BLaER1 treated with 17β-estradiol and CSF1 and Interleukin-3, amounts not matched to agents 10 nM and 100 nM (cell line): ENCODE measurements at regions not wholly inside any gene's neighbourhood (a gene's known extent, or its start where the extent isn't known, plus 50 kb on each side); places are given as distances from the start of the nearest gene placed in this dataset.
A peak's percentile ranks its signal among the peaks of the same experiment; 100 is the strongest.
"Not testable (repeated sequence)": the region's sequence is repeated elsewhere in the genome, so short reads cannot be mapped to it uniquely, and the experiment has no call there.

ENCODE experiments used
- H3K27ac ChIP-seq, 11 experiments: shearing (Covaris generic); formaldehyde crosslinking; 2 replicates each; pipeline ENCODE4 v1.8.1; 2022
- H3K27me3 ChIP-seq, 11 experiments: shearing (Covaris generic); formaldehyde crosslinking; 2 replicates each; pipeline ENCODE4 v1.8.1; 2022
- H3K36me3 ChIP-seq, 11 experiments: shearing (Covaris generic); formaldehyde crosslinking; 2 replicates each; pipeline ENCODE4 v1.8.1; 2022
- H3K4me1 ChIP-seq, 10 experiments: shearing (Covaris generic); formaldehyde crosslinking; 2 replicates each; pipeline ENCODE4 v1.8.1; 2022
- H3K4me2 ChIP-seq, 11 experiments: shearing (Covaris generic); formaldehyde crosslinking; 2 replicates each; pipeline ENCODE4 v1.8.1; 2022
- H3K4me3 ChIP-seq, 10 experiments: shearing (Covaris generic); formaldehyde crosslinking; 2 replicates each; pipeline ENCODE4 v1.8.1; 2022
- H3K9ac ChIP-seq, 11 experiments: shearing (Covaris generic); formaldehyde crosslinking; 2 replicates each; pipeline ENCODE4 v1.8.1; 2022
- H3K9me3 ChIP-seq, 11 experiments: shearing (Covaris generic); formaldehyde crosslinking; replicated peaks in 1 of 11; 2 replicates each; pipeline ENCODE4 v1.8.1; 2022
- H4K20me1 ChIP-seq, 11 experiments: shearing (Covaris generic); formaldehyde crosslinking; 2 replicates each; pipeline ENCODE4 v1.8.1; 2022
- Cebpa-rat ChIP-seq, 11 experiments: shearing (Covaris generic); IDR thresholded peaks; 2 replicates each; pipeline ENCODE4 v1.8.1; 2022

DNA sequence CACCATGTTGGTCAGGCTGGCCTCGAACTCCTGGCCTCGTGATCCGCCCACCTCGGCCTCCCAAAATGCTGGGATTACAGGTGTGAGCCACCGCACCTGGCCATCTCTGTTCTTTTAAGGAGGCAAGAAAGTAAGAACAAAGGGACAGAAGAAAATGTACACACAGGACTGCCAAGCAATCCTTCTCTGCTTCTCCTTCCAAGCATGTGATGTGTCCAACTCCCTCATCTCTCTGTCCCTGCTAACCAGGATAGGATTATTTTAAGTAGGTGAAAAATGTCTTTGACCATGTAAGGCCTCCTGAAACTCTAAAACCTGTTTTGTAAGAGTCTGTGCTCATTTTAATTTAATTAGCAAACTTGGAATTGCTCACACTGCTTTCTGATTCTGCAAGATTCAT lies 89.3 kb upstream of the ATL2 start:
- H4K20me1 ChIP-seq = no peaks in the 10 kb centered on the region
- H3K36me3 ChIP-seq = no peaks in the 10 kb centered on the region
- H3K4me2 ChIP-seq = no peak overlapping the region
- H3K9ac ChIP-seq = no peak overlapping the region
- H3K27ac ChIP-seq = no peak overlapping the region
- H3K9me3 ChIP-seq = no peaks in the 10 kb centered on the region
- peaks cover 0 to 4% (median 0%) of the 10 kb centered on the region in 10 experiments; a peak in 2 of 20 replicates for H3K4me1 ChIP-seq
- no peak for TF ChIP-seq Cebpa-rat (IDR thresholded peaks at IDR 0.05)
- no peak overlapping the region for H3K4me3 ChIP-seq
- H3K27me3 ChIP-seq = no peaks in the 10 kb centered on the region

DNA sequence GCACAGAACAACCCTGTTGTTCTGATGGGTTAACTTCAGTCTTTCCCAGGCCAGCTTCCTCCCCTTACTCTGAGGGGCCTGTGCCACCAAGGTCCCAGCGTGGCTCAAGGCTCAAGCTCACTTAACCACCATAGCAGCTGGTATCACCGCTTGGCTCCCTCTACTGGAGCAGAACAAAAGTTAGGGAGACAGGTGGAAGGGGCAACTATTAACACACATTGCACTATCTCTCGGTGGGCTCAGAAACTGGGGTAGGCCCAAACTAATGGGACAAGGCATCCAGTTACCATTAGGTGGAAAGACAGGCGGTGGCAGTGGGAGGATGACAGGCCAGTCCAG lies 88.7 kb upstream of the ATL2 start:
- Histone ChIP-seq H3K36me3 (no peaks in the 10 kb centered on the region), H3K27ac (no peak overlapping the region), H3K9ac (no peak overlapping the region), H3K27me3 (no peaks in the 10 kb centered on the region), H3K4me1 (peaks cover 0 to 4% (median 0%) of the 10 kb centered on the region in 10 experiments; a peak in 2 of 20 replicates), H3K4me2 (no peak overlapping the region), H3K4me3 (no peak overlapping the region), H3K9me3 (no peaks in the 10 kb centered on the region), H4K20me1 (no peaks in the 10 kb centered on the region)
- TF ChIP-seq Cebpa-rat (IDR thresholded peaks at IDR 0.05) = no peak

DNA sequence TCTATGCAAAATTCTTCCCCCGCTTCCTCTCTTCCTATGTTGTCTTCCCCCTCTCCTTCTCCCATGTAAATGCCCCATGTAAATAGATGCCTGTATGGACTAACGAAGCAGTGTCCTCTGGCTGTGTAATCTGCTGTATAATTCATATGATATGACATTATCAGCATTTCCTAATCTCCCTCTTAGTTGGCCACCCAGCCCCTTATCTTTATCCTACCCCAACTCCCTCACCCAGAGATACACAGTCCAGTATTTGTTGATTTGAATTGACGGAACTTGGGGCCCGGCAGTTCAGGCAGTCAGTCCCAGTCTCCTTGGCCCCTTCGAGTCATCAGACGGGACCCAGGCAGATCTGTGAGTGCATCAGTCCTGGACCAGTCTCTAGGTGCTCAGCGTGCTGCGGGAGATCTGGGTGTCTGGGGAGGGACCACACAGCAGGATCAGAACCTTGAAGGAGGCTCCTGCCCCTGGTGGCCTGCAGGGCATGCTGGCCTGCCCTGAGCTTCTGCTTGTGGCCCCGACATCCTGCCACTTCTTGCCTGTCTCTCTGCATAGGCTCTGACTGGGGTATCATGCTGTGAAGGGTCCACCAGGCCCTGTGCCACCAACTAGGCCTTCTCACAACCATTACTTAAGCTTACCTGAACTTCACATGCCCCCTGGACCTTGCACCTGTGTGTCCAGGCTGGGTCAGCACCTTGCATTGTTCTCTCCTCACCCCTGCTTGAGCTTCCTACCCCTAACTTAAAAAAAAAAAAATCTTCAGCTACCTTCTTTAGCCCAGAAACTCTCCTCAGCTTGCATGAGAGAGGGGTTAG lies 88.1 kb upstream of the ATL2 start:
- Histone ChIP-seq H3K27me3 (no peaks in the 10 kb centered on the region), H3K9ac (0 out of 22 replicates have a peak overlapping the region, but pooled peaks of 1 of the 11 experiments have one; percentile 6), H4K20me1 (no peaks in the 10 kb centered on the region), H3K4me3 (no peak overlapping the region), H3K4me2 (no peak overlapping the region), H3K36me3 (no peaks in the 10 kb centered on the region), H3K4me1 (peaks cover 0 to 4% (median 0%) of the 10 kb centered on the region in 10 experiments; a peak in 2 of 20 replicates), H3K27ac (no peak overlapping the region), H3K9me3 (no peaks in the 10 kb centered on the region)
- TF ChIP-seq Cebpa-rat (IDR thresholded peaks at IDR 0.05) = no peak

- Histone ChIP-seq H3K36me3 (no peaks in the 10 kb centered on the region), H3K27me3 (no peaks in the 10 kb centered on the region), H3K4me1 (peaks cover 0 to 4% (median 0%) of the 10 kb centered on the region in 10 experiments; a peak in 2 of 20 replicates), H3K27ac (no peak overlapping the region), H3K9ac (no peak overlapping the region), H4K20me1 (no peaks in the 10 kb centered on the region), H3K9me3 (no peaks in the 10 kb centered on the region), H3K4me3 (no peak overlapping the region), H3K4me2 (no peak overlapping the region)
- TF ChIP-seq Cebpa-rat (IDR thresholded peaks at IDR 0.05) = no peak
These were observed 86.7 kb upstream of the ATL2 start for GRCh38 chr2:38463752-38464151.

GRCh38 chr2:38462121-38462661 lies 85.1 kb upstream of the ATL2 start:
- H3K9me3 ChIP-seq = no peaks in the 10 kb centered on the region
- no peaks in the 10 kb centered on the region for H3K36me3 ChIP-seq
- no peak for TF ChIP-seq Cebpa-rat (IDR thresholded peaks at IDR 0.05)
- no peak overlapping the region for H3K27ac ChIP-seq
- H4K20me1 ChIP-seq = no peaks in the 10 kb centered on the region
- H3K4me3 ChIP-seq = no peak overlapping the region
- H3K4me1 ChIP-seq = peaks cover 0 to 4% (median 0%) of the 10 kb centered on the region in 10 experiments; a peak in 2 of 20 replicates
- H3K4me2 ChIP-seq = no peak overlapping the region
- H3K27me3 ChIP-seq = no peaks in the 10 kb centered on the region
- H3K9ac ChIP-seq = no peak overlapping the region

DNA sequence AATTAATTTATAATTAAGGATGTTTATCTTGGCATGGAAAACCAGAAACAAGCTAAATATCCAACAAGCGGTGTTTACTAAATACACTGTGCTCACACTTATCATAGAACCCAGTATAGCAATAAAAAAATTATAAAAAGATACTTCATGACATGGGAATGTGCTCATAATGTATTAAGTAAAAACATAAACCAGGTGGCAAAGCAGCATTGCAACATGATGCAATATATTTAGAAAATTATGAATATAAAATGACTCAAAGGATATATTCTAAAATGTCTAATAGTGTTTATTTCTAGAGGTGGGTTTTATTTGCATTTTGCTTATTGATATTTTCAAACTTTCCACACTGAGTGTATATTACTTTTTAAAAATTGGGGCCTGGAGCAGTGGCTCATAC lies 84.4 kb upstream of the ATL2 start:
- Histone ChIP-seq H3K4me3 (no peak overlapping the region), H3K27me3 (no peaks in the 10 kb centered on the region), H3K9me3 (no peaks in the 10 kb centered on the region), H3K4me1 (peaks cover 0 to 4% (median 0%) of the 10 kb centered on the region in 10 experiments; a peak in 2 of 20 replicates), H3K36me3 (no peaks in the 10 kb centered on the region), H3K27ac (no peak overlapping the region), H4K20me1 (no peaks in the 10 kb centered on the region), H3K4me2 (no peak overlapping the region), H3K9ac (no peak overlapping the region)
- TF ChIP-seq Cebpa-rat (IDR thresholded peaks at IDR 0.05) = no peak

GRCh38 chr2:38460313-38460712 lies 83.2 kb upstream of the ATL2 start:
- Histone ChIP-seq H3K36me3 (no peaks in the 10 kb centered on the region), H3K27ac (no peak overlapping the region), H3K4me1 (peaks cover 0 to under 1% (median 0%) of the 10 kb centered on the region in 10 experiments; a peak in 1 of 20 replicates), H3K4me2 (no peak overlapping the region), H4K20me1 (no peaks in the 10 kb centered on the region), H3K4me3 (no peak overlapping the region), H3K9me3 (no peaks in the 10 kb centered on the region), H3K27me3 (no peaks in the 10 kb centered on the region), H3K9ac (no peak overlapping the region)
- no peak for TF ChIP-seq Cebpa-rat (IDR thresholded peaks at IDR 0.05)

- Histone ChIP-seq H3K4me2 (no peak overlapping the region), H3K9ac (no peak overlapping the region), H3K27ac (no peak overlapping the region), H3K36me3 (no peaks in the 10 kb centered on the region), H3K4me1 (no peaks in the 10 kb centered on the region), H3K4me3 (no peak overlapping the region), H4K20me1 (no peaks in the 10 kb centered on the region), H3K9me3 (no peaks in the 10 kb centered on the region), H3K27me3 (no peaks in the 10 kb centered on the region)
- TF ChIP-seq Cebpa-rat (IDR thresholded peaks at IDR 0.05) = no peak
These were observed 77.0 kb upstream of the ATL2 start for GRCh38 chr2:38454081-38454480.

DNA sequence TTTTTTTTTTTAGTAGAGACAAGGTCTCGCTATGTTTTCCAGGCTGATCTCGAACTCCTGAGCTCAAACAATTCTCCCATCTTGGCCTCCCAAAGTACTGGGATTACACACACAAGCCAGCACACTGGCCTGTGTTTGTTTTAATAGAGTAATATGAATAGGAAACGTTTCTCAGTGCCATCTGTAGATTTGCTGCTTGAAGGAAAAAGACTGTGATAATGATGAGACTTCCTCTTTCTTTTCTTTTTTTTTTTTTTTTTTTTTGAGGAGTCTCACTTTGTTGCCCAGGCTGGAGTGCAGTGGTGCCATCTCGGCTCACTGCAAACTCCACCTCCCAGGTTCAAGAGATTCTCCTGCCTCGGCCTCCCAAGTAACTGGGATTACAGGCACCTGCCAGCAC lies 74.7 kb upstream of the ATL2 start:
- not testable (repeated sequence) for H3K4me1 ChIP-seq, H3K27me3 ChIP-seq, H4K20me1 ChIP-seq, H3K4me3 ChIP-seq, H3K9me3 ChIP-seq, H3K27ac ChIP-seq, H3K9ac ChIP-seq, H3K4me2 ChIP-seq, H3K36me3 ChIP-seq

DNA sequence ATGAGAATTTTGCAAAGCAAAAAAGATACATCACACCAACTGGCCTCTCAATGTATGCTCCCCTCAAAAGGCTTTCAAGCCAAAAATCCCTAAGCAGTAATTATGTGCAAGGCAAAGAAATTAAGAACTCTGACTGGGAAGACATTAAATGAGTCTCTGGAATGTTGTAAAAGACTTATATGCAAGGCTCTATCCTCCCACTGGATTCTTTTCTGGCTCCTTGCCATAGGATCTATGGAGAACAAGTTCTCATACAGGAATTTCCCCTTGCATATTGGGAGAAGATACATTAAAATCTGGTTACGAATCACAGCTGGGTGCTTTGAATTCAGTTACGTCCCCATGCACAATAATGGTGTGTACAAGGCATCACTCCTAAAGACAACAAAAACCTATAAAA lies 73.4 kb upstream of the ATL2 start:
- Histone ChIP-seq H3K4me3 (no peak overlapping the region), H3K36me3 (no peaks in the 10 kb centered on the region), H3K9ac (no peak overlapping the region), H3K27ac (no peak overlapping the region), H3K4me2 (no peak overlapping the region), H3K27me3 (no peaks in the 10 kb centered on the region), H3K9me3 (no peaks in the 10 kb centered on the region), H3K4me1 (no peaks in the 10 kb centered on the region), H4K20me1 (no peaks in the 10 kb centered on the region)
- TF ChIP-seq Cebpa-rat (IDR thresholded peaks at IDR 0.05) = no peak
